ENCODE measurements at regions not wholly inside any gene's neighbourhood (a gene's known extent, or its start where the extent isn't known, plus 50 kb on each side); places are given as distances from the start of the nearest gene placed in this dataset.
A peak's percentile ranks its signal among the peaks of the same experiment; 100 is the strongest.
"Not testable (repeated sequence)": the region's sequence is repeated elsewhere in the genome, so short reads cannot be mapped to it uniquely, and the experiment has no call there.

- no peaks in the 10 kb centered on the region for H3K27me3 ChIP-seq
- no peak for DNase-seq
- no peaks in the 10 kb centered on the region for H3K36me3 ChIP-seq
- peaks cover 23% of the 10 kb centered on the region for H3K4me1 ChIP-seq
- H3K9me3 ChIP-seq (replicated peaks) = no peaks in the 10 kb centered on the region
- H3K4me3 ChIP-seq = no peak overlapping the region
- no peak overlapping the region; the same call in 1 of the 2 replicates for H3K27ac ChIP-seq
Measured at GRCh38 chr2:15694589-15694986, 102.9 kb downstream of the DDX1 start.

DNA sequence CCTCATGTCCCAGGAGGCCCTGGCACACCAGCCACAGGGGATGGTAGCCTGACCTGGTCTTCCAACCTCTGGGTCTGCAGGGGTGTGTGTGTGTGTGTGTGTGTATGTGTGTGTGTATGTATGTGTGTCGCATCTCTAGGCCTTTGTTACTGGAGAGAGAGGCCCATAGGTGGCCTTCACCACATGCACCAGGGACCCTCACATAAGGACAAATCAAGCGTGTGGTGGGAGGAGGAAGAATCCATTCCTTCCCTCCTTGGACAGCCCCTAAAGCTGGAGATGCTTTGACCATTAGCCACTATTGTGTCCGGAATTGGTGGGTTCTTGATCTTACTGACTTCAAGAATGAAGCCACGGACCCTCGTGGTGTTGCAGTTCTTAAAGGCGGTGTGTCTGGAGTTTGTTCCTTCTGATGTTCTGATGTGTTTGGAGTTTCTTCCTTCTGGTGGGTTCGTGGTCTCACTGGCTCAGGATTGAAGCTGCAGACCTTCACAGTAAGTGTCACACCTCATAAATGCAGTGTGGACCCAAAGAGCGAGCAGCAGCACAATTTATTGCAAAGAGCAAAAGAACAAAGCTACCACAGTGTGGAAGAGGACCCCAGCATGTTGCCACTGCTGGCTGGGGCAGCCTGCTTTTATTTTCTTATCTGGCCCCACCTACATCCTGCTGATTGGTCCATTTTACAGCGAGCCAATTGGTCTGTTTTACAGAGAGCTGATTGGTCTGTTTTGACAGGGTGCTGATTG is 104.1 kb downstream of the DDX1 start:
- Histone ChIP-seq H3K4me3 (no peak overlapping the region), H3K9me3 (replicated peaks) (no peaks in the 10 kb centered on the region), H3K27me3 (no peaks in the 10 kb centered on the region), H3K36me3 (no peaks in the 10 kb centered on the region), H3K27ac (no peak overlapping the region), H3K4me1 (peaks cover 23% of the 10 kb centered on the region)
- no peak for DNase-seq

DNA sequence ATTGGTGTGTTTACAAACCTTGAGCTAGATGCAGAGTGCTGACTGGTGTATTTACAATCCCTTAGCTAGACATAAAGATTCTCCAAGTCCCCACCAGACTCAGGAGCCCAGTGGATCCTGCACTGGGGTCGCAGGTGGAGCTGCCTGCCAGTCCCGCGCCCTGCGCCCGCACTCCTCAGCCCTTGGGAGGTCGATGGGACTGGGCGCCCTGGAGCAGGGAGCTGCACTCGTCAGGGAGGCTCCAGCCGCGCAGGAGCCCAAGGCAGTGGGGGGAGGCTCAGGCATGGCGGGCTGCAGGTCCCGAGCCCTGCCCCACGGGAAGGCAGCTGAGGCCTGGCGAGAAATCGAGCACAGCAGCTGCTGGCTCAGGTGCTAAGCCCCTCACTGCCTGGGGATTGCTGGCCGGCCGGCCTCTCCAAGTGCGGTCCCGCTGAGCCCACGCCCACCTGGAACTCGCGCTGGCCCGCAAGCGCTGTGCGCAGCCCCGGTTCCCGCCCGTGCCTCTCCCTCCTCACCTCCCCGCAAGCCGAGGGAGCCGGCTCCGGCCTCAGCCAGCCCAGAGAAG is 105.0 kb downstream of the DDX1 start:
- H3K27ac ChIP-seq; H3K36me3 ChIP-seq; H3K9me3 ChIP-seq (replicated peaks); H3K27me3 ChIP-seq: not testable (repeated sequence)
- peak; percentile 48 to 51 for DNase-seq
- H3K4me3 ChIP-seq = peak overlapping the region; percentile 18
- H3K4me1 ChIP-seq = peaks cover 23% of the 10 kb centered on the region

- no peak overlapping the region for H3K27ac ChIP-seq
- H3K4me1 ChIP-seq = peaks cover 6% of the 10 kb centered on the region
- H3K4me3 ChIP-seq = no peak overlapping the region
- H3K9me3 ChIP-seq (replicated peaks) = no peaks in the 10 kb centered on the region
- no peak for DNase-seq
- H3K27me3 ChIP-seq = no peaks in the 10 kb centered on the region
- H3K36me3 ChIP-seq = no peaks in the 10 kb centered on the region
Measured at GRCh38 chr2:15700131-15700530, 108.5 kb downstream of the DDX1 start.

- H3K27me3 ChIP-seq = no peaks in the 10 kb centered on the region
- no peaks in the 10 kb centered on the region for H3K36me3 ChIP-seq
- H3K4me3 ChIP-seq = no peak overlapping the region
- H3K9me3 ChIP-seq (replicated peaks) = no peaks in the 10 kb centered on the region
- no peak for DNase-seq
- peaks cover 3% of the 10 kb centered on the region; the same call in 1 of the 2 replicates for H3K4me1 ChIP-seq
- no peak overlapping the region for H3K27ac ChIP-seq
Measured at GRCh38 chr2:15700599-15701340, 109.1 kb downstream of the DDX1 start.

GRCh38 chr2:15701341-15701907 is 109.8 kb downstream of the DDX1 start:
- DNase-seq = no peak
- Histone ChIP-seq H3K27ac (no peak overlapping the region), H3K4me1 (0 out of 2 replicates have a peak, but pooled peaks cover 3% of the 10 kb centered on the region), H3K9me3 (replicated peaks) (no peaks in the 10 kb centered on the region), H3K36me3 (no peaks in the 10 kb centered on the region), H3K4me3 (no peak overlapping the region), H3K27me3 (no peaks in the 10 kb centered on the region)

DNA sequence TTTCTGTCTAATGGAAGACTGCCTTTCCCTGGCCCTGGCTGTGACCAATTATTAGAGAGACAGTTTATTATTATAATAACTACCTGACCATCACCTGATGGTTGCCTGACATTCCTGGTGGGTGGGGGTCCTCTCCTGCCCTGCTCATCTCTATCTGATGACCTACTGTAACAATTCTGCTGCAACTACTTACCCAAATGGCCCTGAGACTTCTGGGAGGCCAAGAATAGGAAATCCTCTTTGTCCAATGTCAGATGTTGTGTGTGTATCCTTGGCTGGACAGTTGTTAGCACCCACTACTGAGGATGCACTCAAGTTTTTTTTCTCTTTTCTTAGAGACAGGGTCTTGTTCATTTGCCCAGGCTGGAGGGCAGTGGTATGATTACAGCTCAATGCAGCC is 110.3 kb downstream of the DDX1 start:
- H3K4me1 ChIP-seq = 0 out of 2 replicates have a peak, but pooled peaks cover 3% of the 10 kb centered on the region
- no peaks in the 10 kb centered on the region for H3K9me3 ChIP-seq (replicated peaks)
- H3K36me3 ChIP-seq = no peaks in the 10 kb centered on the region
- H3K27ac ChIP-seq = no peak overlapping the region
- no peak for DNase-seq
- no peaks in the 10 kb centered on the region for H3K27me3 ChIP-seq
- no peak overlapping the region for H3K4me3 ChIP-seq

GRCh38 chr2:15702452-15702851 is 110.8 kb downstream of the DDX1 start:
- H3K27ac ChIP-seq = no peak overlapping the region
- H3K27me3 ChIP-seq = no peaks in the 10 kb centered on the region
- DNase-seq = no peak
- H3K36me3 ChIP-seq = no peaks in the 10 kb centered on the region
- H3K9me3 ChIP-seq (replicated peaks) = no peaks in the 10 kb centered on the region
- no peaks in the 10 kb centered on the region for H3K4me1 ChIP-seq
- H3K4me3 ChIP-seq = no peak overlapping the region

DNA sequence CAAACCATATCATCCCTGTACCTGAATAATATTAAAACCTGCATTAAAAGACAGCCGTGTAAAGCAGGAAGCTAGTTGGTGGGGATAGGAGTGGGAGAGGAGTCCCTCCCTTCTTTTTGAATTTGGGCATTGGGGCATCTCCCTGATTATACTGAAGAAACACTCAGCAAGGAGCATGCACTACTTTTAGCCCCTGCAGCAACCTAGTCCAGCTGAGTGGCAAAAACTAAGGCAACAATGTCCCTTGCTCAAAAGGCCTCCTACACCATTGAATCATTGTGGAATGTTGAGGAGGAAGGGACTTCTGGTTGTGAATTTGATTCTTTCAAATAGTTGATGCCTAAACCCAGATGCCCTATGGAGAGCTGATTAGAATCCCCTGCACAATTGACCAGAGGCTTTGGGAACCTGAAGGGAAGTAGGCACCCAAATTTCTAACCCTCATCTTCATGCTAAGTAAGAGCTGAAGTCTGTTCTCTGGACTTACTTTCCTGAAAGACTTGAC is 111.7 kb downstream of the DDX1 start:
- H3K9me3 ChIP-seq (replicated peaks) = no peaks in the 10 kb centered on the region

GRCh38 chr2:15704086-15704787 is 112.6 kb downstream of the DDX1 start:
- Histone ChIP-seq H3K27ac (no peak overlapping the region), H3K36me3 (no peaks in the 10 kb centered on the region), H3K27me3 (no peaks in the 10 kb centered on the region), H3K9me3 (replicated peaks) (no peaks in the 10 kb centered on the region), H3K4me1 (peaks cover 8% of the 10 kb centered on the region), H3K4me3 (no peak overlapping the region)
- no peak for DNase-seq

More for the DNA sequence above, 111.7 kb downstream of the DDX1 start:
- Histone ChIP-seq H3K27me3 (no peaks in the 10 kb centered on the region), H3K4me3 (no peak overlapping the region), H3K27ac (no peak overlapping the region), H3K4me1 (no peaks in the 10 kb centered on the region; the same call in 1 of the 2 replicates), H3K36me3 (no peaks in the 10 kb centered on the region)
- no peak for DNase-seq

DNA sequence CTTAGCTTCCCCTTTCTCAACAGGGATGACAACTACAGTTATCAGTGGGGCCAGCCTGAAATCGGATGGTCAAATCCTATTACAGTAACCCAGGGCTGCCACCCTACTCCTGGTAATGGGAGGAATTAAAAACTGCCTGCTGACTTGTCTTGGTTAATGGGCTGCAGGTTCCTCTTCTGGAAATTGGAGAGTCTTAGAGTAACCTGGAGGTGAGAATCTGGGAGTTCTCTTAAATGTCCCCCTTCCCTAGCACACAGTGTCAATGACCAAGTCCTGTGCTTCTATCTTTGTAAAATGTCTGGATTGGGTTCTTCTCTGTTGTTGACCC is 113.1 kb downstream of the DDX1 start:
- Histone ChIP-seq H3K27ac (no peak overlapping the region), H3K4me3 (no peak overlapping the region), H3K9me3 (replicated peaks) (no peaks in the 10 kb centered on the region), H3K27me3 (no peaks in the 10 kb centered on the region), H3K36me3 (no peaks in the 10 kb centered on the region), H3K4me1 (peaks cover 12% of the 10 kb centered on the region)
- DNase-seq = no peak

DNA sequence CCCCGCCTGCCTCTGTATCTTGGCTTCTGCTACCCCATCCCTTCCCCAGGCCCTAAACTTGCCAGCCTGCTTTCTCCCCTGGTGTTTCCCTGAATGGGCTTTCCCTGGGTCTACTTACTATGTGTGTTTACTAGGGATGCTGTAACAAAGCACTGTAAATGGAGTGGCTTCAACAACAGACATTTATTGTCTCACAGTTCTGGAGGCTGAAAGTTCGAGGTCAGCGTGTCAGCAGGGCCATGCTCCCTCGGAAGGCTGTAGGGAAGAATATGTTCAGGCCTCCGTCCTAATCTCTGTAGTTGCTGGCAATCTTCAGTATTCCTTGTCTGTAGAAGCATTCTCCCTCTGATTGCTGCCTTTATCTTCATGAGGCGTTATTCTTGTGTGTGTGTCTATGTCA is 113.6 kb downstream of the DDX1 start:
- DNase-seq = no peak
- no peak overlapping the region for H3K4me3 ChIP-seq
- H3K27me3 ChIP-seq = no peaks in the 10 kb centered on the region
- no peaks in the 10 kb centered on the region for H3K36me3 ChIP-seq
- no peak overlapping the region for H3K27ac ChIP-seq
- H3K9me3 ChIP-seq (replicated peaks) = no peaks in the 10 kb centered on the region
- peaks cover 12% of the 10 kb centered on the region for H3K4me1 ChIP-seq

DNA sequence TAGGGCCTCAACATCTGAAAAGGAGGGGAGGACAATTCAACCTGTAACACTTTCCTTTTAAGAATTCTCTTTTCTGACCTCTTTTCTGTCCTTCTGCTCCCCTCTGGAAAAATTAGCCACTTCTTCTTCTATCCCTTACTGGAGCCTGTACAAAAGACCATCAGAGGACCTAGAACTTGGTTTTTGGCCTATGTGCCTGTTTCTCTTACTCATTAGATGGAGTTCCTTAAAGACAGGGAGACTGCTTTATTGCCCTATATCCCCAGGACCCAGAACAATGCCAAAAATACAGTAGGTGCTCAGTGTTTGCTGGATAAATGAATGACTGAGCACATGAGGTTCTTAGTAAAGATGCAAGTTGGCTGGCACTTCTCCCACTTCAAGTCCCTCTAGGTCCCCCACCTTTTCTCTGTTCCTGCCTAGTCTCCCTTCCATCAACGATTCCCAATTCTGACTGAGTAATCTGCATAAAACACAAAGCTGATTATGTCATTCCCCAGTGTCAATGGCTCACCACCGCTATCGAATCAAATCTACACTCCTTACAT is 114.2 kb downstream of the DDX1 start:
- no peaks in the 10 kb centered on the region for H3K27me3 ChIP-seq
- no peaks in the 10 kb centered on the region for H3K9me3 ChIP-seq (replicated peaks)
- no peak overlapping the region for H3K4me3 ChIP-seq
- H3K27ac ChIP-seq = no peak overlapping the region
- H3K36me3 ChIP-seq = no peaks in the 10 kb centered on the region
- DNase-seq = no peak
- H3K4me1 ChIP-seq = peaks cover 12% of the 10 kb centered on the region

DNA sequence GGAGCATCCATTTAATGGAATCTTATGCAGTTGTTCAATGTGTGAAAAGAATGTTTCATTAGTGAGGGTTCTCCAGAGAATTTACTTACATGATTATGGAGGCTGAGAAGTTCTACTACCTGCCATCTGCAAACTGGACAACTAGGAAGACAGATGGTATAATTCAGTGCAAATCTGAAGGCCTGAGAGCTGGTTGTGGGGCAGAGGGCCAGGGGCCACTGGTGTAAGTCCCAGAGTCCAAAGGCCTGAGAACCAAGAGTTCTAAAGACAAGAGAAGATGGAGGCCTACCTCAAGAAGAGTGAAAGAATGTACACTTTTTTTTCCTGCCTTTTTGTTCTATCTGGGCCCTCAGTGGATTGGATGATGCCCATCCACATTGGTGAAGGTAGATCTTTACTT is 114.8 kb downstream of the DDX1 start:
- H3K27ac ChIP-seq = no peak overlapping the region
- H3K36me3 ChIP-seq = no peaks in the 10 kb centered on the region
- no peak for DNase-seq
- H3K4me3 ChIP-seq = no peak overlapping the region
- H3K27me3 ChIP-seq = no peaks in the 10 kb centered on the region
- H3K4me1 ChIP-seq = peaks cover 12% of the 10 kb centered on the region
- H3K9me3 ChIP-seq (replicated peaks) = no peaks in the 10 kb centered on the region

Data from SJCRH30 (cell line).